HepG2 (cell line): ENCODE measurements at regions not wholly inside any gene's neighbourhood (a gene's known extent, or its start where the extent isn't known, plus 50 kb on each side); places are given as distances from the start of the nearest gene placed in this dataset.

Source experiments
- EP300 ChIP-seq, 3 experiments: sonication (generic) in 1 of 3; formaldehyde crosslinking in 1 of 3; IDR thresholded peaks; 2 replicates each; pipeline versions ENCODE4 v1.5.1 to v1.6.1; 2011 to 2020; ENCODE audit warnings: low read depth in 2 of 3, low read length in 2 of 3, borderline replicate concordance in 1 of 3, improper control_type of control experiment in 1 of 3, mild to moderate bottlenecking in 1 of 3, missing genetic modification reagents in 1 of 3, moderate library complexity in 1 of 3
- NFE2 ChIP-seq: sonication (generic); formaldehyde crosslinking; IDR thresholded peaks from 2 replicates; pipeline ENCODE4 v1.4.0; 2020; ENCODE audit warnings: missing genetic modification reagents
- SRSF9 ChIP-seq: fragments of 200-400 bp; formaldehyde crosslinking; IDR thresholded peaks from 2 replicates; pipeline ENCODE4 v1.6.1; 2018; ENCODE audit warnings: borderline replicate concordance, mild to moderate bottlenecking, low read depth, low read length; ENCODE audit not compliant: insufficient read depth, poor library complexity, severe bottlenecking
- ZNF232 ChIP-seq: sonication (generic); formaldehyde crosslinking; IDR thresholded peaks from 2 replicates; pipeline ENCODE4 v1.4.0; 2020; ENCODE audit warnings: missing genetic modification reagents, borderline replicate concordance

GRCh38 chr5:51732304-51732703, 349.1 kb downstream of the ISL1 start:
- TF ChIP-seq ZNF232 (CRISPR knock-in tag) (no peak), NFE2 (CRISPR knock-in tag) (no peak), SRSF9 (no peak), EP300 (IDR thresholded peaks at IDR 0.05; ENCODE audit: low read depth in 2 of 2, low read length in 2 of 2) (no peak), EP300 (CRISPR knock-in tag; IDR thresholded peaks at IDR 0.05; ENCODE audit: borderline replicate concordance) (no peak)
